ENCODE measurements at regions not wholly inside any gene's neighbourhood (a gene's known extent, or its start where the extent isn't known, plus 50 kb on each side); places are given as distances from the start of the nearest gene placed in this dataset.

- TF ChIP-seq, protein P1, sequence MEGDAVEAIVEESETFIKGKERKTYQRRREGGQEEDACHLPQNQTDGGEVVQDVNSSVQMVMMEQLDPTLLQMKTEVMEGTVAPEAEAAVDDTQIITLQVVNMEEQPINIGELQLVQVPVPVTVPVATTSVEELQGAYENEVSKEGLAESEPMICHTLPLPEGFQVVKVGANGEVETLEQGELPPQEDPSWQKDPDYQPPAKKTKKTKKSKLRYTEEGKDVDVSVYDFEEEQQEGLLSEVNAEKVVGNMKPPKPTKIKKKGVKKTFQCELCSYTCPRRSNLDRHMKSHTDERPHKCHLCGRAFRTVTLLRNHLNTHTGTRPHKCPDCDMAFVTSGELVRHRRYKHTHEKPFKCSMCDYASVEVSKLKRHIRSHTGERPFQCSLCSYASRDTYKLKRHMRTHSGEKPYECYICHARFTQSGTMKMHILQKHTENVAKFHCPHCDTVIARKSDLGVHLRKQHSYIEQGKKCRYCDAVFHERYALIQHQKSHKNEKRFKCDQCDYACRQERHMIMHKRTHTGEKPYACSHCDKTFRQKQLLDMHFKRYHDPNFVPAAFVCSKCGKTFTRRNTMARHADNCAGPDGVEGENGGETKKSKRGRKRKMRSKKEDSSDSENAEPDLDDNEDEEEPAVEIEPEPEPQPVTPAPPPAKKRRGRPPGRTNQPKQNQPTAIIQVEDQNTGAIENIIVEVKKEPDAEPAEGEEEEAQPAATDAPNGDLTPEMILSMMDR (conservative IDR thresholded peaks at IDR 0.05; ENCODE audit: low read depth, low read length), result no peak
- no peaks in the 10 kb centered on the region for H3K4me1 ChIP-seq (ENCODE audit: low read depth, poor library complexity, severe bottlenecking)
- H3K36me3 ChIP-seq (ENCODE audit: insufficient read depth), result no peaks in the 10 kb centered on the region
- H3K27me3 ChIP-seq (ENCODE audit: insufficient read depth, low read depth), result no peaks in the 10 kb centered on the region
- H4K20me1 ChIP-seq (ENCODE audit: insufficient read depth), result no peaks in the 10 kb centered on the region
- no peaks in the 10 kb centered on the region for H3K79me2 ChIP-seq (ENCODE audit: insufficient read depth, low read depth)
- H2AFZ ChIP-seq (ENCODE audit: low read depth), result no peak overlapping the region
- H3K4me3 ChIP-seq (IDR thresholded peaks at IDR 0.05; ENCODE audit: insufficient read depth, low read depth, low read length), result no peak overlapping the region
- H3K4me2 ChIP-seq, result no peak overlapping the region
- H3K27ac ChIP-seq, result no peak overlapping the region
- H3K9ac ChIP-seq, result no peak overlapping the region
Measured at GRCh38 chr3:17972476-17972875, 230.0 kb upstream of the TBC1D5 start.

DNA sequence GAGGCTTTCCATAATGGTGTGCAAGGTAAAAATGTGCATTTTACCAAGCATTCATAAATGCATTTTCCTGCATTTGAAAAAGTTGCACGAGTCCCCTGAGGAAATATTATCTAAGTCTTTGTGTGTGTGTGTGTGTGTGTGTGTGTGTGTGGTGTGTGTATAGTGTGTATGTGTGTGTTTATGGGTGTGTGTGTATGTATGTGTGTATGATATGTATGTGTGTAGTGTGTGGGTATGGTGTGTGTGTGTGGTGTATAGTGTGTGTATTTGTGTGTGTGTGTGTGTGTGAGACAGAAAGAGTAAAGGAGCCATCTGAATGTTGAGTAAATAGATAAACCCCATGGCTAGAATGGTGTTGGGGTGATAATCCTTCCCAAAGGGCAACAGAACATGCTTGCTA lies 229.6 kb upstream of the TBC1D5 start:
- Histone ChIP-seq H3K4me2 (no peak overlapping the region), H3K27me3 (ENCODE audit: insufficient read depth, low read depth) (no peaks in the 10 kb centered on the region), H3K9ac (no peak overlapping the region), H3K79me2 (ENCODE audit: insufficient read depth, low read depth) (no peaks in the 10 kb centered on the region), H3K4me1 (ENCODE audit: low read depth, poor library complexity, severe bottlenecking) (no peaks in the 10 kb centered on the region), H3K27ac (no peak overlapping the region), H3K4me3 (IDR thresholded peaks at IDR 0.05; ENCODE audit: insufficient read depth, low read depth, low read length) (no peak overlapping the region), H3K36me3 (ENCODE audit: insufficient read depth) (no peaks in the 10 kb centered on the region), H2AFZ (ENCODE audit: low read depth) (no peak overlapping the region), H4K20me1 (ENCODE audit: insufficient read depth) (no peaks in the 10 kb centered on the region)
- TF ChIP-seq, protein P1 (conservative IDR thresholded peaks at IDR 0.05; ENCODE audit: low read depth, low read length), result no peak

- Histone ChIP-seq H3K9ac (no peak overlapping the region), H3K27ac (no peak overlapping the region), H3K36me3 (ENCODE audit: insufficient read depth) (no peaks in the 10 kb centered on the region), H2AFZ (ENCODE audit: low read depth) (no peak overlapping the region), H3K27me3 (ENCODE audit: insufficient read depth, low read depth) (no peaks in the 10 kb centered on the region), H3K4me3 (IDR thresholded peaks at IDR 0.05; ENCODE audit: insufficient read depth, low read depth, low read length) (no peak overlapping the region), H3K4me1 (ENCODE audit: low read depth, poor library complexity, severe bottlenecking) (peaks cover 18% of the 10 kb centered on the region), H3K4me2 (no peak overlapping the region), H4K20me1 (ENCODE audit: insufficient read depth) (no peaks in the 10 kb centered on the region), H3K79me2 (ENCODE audit: insufficient read depth, low read depth) (no peaks in the 10 kb centered on the region)
- TF ChIP-seq, protein P1 (conservative IDR thresholded peaks at IDR 0.05; ENCODE audit: low read depth, low read length), result no peak
Measured at GRCh38 chr3:17969985-17970568, 227.6 kb upstream of the TBC1D5 start.

DNA sequence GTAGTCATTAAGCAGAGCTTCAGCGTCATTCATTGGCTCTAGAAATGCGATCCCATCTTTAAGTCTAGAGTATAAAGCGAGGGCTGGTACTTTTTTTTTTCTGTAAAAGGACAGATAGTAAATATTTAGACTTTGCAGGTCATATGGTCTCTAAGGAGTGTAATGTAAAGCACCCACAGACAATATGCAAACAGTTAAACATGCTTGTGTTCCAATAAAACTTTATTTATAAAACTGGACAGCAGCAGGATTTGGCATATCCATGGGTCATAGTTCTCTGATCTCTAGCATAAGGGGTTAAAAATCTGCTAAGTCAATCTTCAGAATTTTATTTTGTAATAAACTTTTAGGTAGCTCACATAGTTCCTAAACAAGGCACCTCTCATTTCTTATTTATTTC lies 226.8 kb upstream of the TBC1D5 start:
- no peak overlapping the region for H3K4me2 ChIP-seq
- H4K20me1 ChIP-seq (ENCODE audit: insufficient read depth), result no peaks in the 10 kb centered on the region
- H3K79me2 ChIP-seq (ENCODE audit: insufficient read depth, low read depth), result no peaks in the 10 kb centered on the region
- TF ChIP-seq, protein P1 (conservative IDR thresholded peaks at IDR 0.05; ENCODE audit: low read depth, low read length), result no peak
- H3K4me1 ChIP-seq (ENCODE audit: low read depth, poor library complexity, severe bottlenecking), result peaks cover 26% of the 10 kb centered on the region
- no peak overlapping the region for H3K9ac ChIP-seq
- no peaks in the 10 kb centered on the region for H3K27me3 ChIP-seq (ENCODE audit: insufficient read depth, low read depth)
- H3K36me3 ChIP-seq (ENCODE audit: insufficient read depth), result no peaks in the 10 kb centered on the region
- H3K4me3 ChIP-seq (IDR thresholded peaks at IDR 0.05; ENCODE audit: insufficient read depth, low read depth, low read length), result no peak overlapping the region
- H3K27ac ChIP-seq, result no peak overlapping the region
- no peak overlapping the region for H2AFZ ChIP-seq (ENCODE audit: low read depth)
